HG03025 (cell line): ENCODE measurements at regions not wholly inside any gene's neighbourhood (a gene's known extent, or its start where the extent isn't known, plus 50 kb on each side); places are given as distances from the start of the nearest gene placed in this dataset.
"Not testable (repeated sequence)": the region's sequence is repeated elsewhere in the genome, so short reads cannot be mapped to it uniquely, and the experiment has no call there.

Experiments used
- ATAC-seq: cut with Tn5 transposase; IDR thresholded peaks from one replicate; pipeline ENCODE4 v1.9.1; 2021; ENCODE audit warnings: mild to moderate bottlenecking, moderate library complexity; ENCODE audit not compliant: unreplicated experiment, low FRiP score

GRCh38 chr5:36421256-36421655 is 119.6 kb upstream of the RANBP3L start:
- no peak for ATAC-seq

DNA sequence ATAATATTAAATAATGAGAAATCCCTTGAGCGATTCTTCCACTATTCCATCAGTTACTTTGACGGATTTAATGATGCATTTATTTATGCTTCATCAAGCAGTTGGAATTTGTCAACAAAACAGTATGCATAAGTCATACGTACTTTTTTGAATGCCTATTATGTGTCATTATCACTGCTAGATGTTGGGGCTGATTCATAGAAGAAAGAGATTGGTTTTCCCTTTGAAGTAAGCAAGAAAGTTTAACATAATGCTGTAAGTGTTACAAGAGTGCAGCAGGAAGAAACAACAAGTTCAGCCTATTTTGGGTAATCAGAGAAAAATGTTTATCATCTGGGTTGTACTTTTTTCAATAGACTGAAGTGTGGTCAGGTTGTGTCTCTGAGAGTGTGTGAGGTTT is 121.2 kb upstream of the RANBP3L start:
- no peak for ATAC-seq

DNA sequence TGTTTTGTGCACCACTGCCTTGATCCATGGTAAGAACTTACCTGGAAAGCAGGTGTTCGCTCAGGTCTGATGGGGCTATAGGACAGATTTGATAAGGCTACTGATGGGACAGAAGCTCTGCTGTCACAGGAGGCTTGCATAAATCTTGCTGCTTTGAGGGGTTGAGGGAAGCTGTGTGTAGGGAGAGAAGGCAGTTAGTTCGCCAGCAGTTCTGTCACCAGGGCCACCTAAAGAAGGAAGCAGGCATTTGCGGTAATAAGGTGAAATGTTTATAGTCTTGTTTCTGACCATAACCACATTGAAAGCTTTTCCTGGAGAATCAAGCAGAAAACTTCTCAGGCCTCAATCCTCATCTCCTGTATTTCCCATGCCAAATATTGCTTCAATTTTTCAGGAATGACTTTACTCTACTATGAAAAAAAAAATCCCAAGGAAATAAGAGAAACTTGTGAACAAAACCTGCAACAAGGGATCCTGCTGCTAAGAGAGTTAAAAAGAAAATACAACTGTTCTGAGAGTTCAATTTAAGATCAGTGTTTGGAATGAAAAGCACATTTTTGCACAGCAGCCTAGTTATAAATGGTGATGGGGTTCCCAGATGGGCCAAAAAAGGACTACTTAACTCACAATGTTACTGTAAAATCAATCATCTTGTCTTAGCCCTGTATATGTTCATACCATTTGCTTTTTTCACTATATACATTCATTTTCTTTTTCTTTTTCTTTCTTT is 122.0 kb upstream of the RANBP3L start:
- no peak for ATAC-seq

- ATAC-seq, result not testable (repeated sequence)
Observed at GRCh38 chr5:36426070-36426469, 124.4 kb upstream of the RANBP3L start.

GRCh38 chr5:36435516-36435915 is 133.8 kb upstream of the RANBP3L start:
- ATAC-seq, result no peak

- ATAC-seq, result no peak
Observed at GRCh38 chr5:36436306-36436705, 134.6 kb upstream of the RANBP3L start.

- ATAC-seq, result no peak
Observed at GRCh38 chr5:36438765-36439561, 137.3 kb upstream of the RANBP3L start.

- ATAC-seq, result no peak
Observed at GRCh38 chr5:36440300-36440699, 138.6 kb upstream of the RANBP3L start.

DNA sequence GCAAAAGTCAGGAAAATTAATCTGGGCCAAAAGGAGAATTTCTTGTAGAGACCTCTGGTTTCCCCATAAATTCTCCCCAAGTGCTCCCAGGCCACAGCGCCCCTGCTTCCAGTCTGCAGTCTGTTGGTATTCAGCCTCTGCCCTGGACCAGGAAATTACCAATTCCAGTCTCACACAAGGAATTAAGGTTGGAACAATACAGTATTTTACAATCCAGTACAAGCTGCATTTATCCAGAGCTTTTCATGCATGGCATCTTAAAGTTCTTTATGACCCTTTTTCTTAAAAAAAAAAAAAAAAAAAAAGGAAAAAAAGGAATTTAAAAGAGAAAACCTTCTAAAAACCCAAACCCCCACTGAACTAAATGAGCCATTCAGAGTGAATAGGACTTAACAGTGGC is 139.6 kb upstream of the RANBP3L start:
- no peak for ATAC-seq

GRCh38 chr5:36442352-36442751 is 140.7 kb upstream of the RANBP3L start:
- no peak for ATAC-seq

DNA sequence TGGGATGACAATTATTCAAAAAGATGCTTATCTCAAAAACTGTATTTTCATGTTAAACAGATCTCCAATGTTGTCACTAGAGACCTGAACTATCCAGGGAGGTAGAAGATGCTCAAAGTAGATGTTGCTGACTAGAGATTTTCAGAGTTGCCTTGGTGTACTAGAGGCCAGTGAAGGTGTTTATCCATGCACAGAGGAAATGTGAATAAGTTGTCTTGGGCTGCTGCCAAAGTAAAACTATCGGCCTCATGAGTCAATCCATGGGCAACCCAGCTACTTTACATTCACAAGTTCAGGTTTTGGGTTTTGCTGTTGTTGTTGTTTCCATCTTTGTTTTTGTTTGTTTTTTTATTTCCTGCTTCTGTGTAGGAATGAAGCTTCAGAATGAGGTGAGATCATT is 141.1 kb upstream of the RANBP3L start:
- ATAC-seq, result no peak

DNA sequence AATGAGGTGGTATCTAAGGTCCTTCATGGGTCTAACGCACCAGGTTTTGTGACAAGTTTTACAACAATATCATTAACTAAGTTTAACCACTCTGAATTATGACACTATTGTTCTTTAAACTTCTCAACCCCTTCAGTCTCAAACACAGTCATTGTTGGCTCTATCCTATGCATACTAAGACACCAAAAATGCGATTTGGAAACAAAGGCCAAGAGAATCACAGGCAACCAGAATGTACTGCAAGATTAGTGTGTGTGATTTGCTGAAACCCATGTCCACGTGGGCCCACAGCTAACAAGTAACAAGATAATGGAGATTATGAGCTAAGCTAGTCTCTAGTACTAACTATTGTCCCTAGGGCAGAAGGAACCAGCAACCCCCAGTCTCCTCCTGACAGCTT is 142.2 kb upstream of the RANBP3L start:
- ATAC-seq, result no peak

GRCh38 chr5:36444582-36445418 is 143.1 kb upstream of the RANBP3L start:
- ATAC-seq, result no peak

DNA sequence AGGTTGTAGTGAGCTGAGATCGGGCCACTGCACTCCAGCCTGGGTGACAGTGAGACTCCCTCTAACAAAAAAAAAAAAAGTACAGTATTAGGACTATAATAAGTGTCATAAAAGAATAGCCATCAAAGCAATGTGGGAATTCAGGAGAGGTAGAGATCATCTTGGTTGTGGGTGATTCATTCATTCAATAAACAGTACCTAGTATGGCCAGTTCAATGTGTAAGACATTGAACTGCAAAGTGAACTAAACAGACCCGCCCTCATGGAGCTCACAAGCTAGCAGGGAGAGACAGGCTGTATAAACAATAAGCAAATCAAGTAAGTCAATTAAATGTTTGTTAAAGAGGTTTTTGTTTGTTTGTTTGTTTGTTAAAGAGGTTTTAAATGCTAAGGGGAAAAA is 146.1 kb upstream of the RANBP3L start:
- no peak for ATAC-seq

DNA sequence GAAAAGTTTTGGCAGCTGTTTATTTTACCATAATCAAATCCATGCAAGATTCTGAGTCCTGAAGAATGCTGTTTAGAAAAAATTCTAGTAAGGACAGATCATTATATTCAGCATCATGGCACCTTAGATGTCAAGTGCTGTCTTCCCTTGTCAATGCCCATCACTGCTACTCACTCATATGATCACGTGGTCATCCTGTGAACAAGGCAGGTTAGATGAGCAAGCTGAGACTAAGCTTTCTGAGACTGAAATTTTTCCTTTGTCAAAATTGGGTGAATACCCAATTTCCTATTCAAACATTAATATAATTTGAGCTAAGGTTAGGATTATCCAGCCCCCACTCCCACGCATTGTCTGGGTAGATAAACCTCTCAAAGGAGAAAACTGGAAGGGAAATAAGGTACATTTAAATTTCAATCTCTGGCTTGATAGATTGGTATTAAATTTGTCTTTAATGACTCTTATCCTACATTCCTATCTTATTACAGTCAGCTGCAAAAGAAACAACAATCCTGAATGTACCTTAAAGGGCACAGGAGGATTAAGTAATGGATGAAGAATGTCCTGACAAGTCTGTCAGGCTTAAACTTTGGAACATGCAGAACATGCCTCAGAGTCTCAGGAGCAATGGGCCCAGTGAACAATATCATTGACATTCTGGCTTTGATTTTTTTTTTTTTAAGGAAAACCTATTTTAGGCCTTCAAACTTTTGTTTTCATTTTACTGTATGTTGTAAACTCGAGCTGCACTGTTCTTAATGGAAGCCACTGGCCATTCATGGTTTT is 148.7 kb upstream of the RANBP3L start:
- no peak for ATAC-seq

DNA sequence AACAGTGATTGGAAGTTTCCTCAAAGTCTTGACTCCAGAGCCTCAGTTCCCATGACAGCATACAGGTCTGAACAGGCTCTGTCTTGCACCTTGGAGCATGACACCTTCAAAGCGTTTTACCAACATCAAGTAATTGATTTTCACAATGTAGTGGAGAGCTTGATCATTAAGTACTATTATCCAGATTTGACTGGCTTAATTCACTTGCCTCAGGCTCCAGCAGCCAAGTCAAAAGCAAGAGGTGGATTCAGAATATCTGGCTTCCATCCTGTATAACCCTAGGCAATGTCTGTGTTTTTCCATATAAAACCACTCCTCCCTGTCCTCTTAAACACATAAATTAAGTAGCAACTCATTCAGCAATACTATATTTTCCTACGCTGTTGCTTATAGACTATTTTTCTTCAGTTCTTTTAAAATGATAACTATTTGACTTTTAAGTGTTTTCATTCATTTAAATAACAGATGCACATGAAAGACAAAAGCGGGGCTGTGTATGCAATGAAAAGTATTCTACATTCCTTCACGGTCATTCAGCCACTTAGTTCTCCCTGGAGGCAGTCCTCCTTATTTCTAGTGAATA is 150.8 kb upstream of the RANBP3L start:
- ATAC-seq, result no peak

DNA sequence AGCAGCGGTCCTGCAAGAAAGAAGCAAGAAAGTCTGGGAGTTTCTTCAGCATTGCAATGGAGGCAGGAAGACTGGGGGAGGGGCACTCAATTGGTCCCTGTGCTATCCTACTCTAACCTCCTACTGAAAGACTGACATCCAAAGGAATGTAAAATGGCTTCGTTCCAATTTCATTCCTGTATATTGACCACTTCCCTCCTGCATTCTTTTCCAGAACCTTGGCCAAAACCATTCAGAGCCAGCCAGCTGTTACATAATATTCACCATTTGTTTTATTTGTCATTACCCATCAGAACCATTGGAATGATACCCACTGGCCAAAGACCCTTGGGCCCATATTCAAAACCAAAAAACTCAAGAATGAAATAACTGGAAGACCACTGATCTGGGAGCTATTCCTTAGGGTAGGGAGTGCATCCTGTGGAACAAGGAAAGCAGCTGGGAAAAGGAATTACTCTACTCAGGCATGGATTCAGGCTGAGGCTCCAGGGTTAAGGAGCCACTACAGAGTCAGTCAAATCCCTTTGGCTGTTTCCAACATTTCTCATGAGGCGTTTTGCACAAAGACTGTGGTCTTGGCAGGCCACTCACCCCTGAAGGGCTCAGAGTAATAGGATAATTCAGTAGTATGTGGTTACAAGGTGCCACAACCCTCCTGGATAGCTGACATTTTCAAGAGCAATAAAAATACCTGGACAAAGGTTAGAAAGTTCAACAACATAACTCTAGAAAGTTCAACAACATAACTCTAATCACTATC is 148.7 kb upstream of the SLC1A3 start:
- no peak for ATAC-seq

- no peak for ATAC-seq
Observed at GRCh38 chr5:36458746-36459145, 147.7 kb upstream of the SLC1A3 start.
